ENCODE measurements at regions not wholly inside any gene's neighbourhood (a gene's known extent, or its start where the extent isn't known, plus 50 kb on each side); places are given as distances from the start of the nearest gene placed in this dataset.

- H3K4me3 ChIP-seq (replicated peaks; ENCODE audit: low read depth, low read length), result no peak overlapping the region
- H3K27me3 ChIP-seq (replicated peaks; ENCODE audit: control insufficient read depth, insufficient read depth, low read length), result no peaks in the 10 kb centered on the region
- no peak for DNase-seq (ENCODE audit: extremely low read depth, insufficient read length)
- H3K36me3 ChIP-seq (ENCODE audit: control insufficient read depth, insufficient read depth, low read length), result no peaks in the 10 kb centered on the region
- TF ChIP-seq, protein P1, sequence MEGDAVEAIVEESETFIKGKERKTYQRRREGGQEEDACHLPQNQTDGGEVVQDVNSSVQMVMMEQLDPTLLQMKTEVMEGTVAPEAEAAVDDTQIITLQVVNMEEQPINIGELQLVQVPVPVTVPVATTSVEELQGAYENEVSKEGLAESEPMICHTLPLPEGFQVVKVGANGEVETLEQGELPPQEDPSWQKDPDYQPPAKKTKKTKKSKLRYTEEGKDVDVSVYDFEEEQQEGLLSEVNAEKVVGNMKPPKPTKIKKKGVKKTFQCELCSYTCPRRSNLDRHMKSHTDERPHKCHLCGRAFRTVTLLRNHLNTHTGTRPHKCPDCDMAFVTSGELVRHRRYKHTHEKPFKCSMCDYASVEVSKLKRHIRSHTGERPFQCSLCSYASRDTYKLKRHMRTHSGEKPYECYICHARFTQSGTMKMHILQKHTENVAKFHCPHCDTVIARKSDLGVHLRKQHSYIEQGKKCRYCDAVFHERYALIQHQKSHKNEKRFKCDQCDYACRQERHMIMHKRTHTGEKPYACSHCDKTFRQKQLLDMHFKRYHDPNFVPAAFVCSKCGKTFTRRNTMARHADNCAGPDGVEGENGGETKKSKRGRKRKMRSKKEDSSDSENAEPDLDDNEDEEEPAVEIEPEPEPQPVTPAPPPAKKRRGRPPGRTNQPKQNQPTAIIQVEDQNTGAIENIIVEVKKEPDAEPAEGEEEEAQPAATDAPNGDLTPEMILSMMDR (IDR thresholded peaks at IDR 0.05; ENCODE audit: insufficient read depth, low read length, poor library complexity, severe bottlenecking), result no peak
These were observed 88.5 kb upstream of the SLC38A4 start for GRCh38 chr12:46914336-46914735.

DNA sequence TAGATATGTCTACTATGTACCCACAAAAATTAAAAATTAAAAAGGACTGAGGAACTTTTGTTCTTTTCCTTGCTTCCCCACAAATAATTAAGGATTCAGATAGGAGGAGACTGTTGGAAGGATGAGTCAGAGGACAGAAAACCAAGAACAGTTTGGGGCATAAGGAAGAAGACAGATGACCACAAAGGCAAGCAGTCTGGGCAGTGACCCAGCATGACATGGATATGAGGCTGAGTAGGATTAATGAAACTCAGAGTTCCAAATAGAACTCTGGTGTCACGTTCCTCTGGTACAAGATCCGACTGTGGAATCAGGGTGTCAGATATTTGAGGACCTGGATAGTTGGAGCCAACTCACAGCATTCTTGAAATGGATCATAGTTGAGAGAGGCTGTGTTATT is 89.3 kb upstream of the SLC38A4 start:
- DNase-seq (ENCODE audit: extremely low read depth, insufficient read length), result no peak
- H3K27me3 ChIP-seq (replicated peaks; ENCODE audit: control insufficient read depth, insufficient read depth, low read length), result no peaks in the 10 kb centered on the region
- TF ChIP-seq, protein P1 (IDR thresholded peaks at IDR 0.05; ENCODE audit: insufficient read depth, low read length, poor library complexity, severe bottlenecking), result no peak
- no peak overlapping the region for H3K4me3 ChIP-seq (replicated peaks; ENCODE audit: low read depth, low read length)
- H3K36me3 ChIP-seq (ENCODE audit: control insufficient read depth, insufficient read depth, low read length), result no peaks in the 10 kb centered on the region

GRCh38 chr12:46915836-46916235 is 90.0 kb upstream of the SLC38A4 start:
- DNase-seq (ENCODE audit: extremely low read depth, insufficient read length), result no peak
- Histone ChIP-seq H3K27me3 (replicated peaks; ENCODE audit: control insufficient read depth, insufficient read depth, low read length) (no peaks in the 10 kb centered on the region), H3K36me3 (ENCODE audit: control insufficient read depth, insufficient read depth, low read length) (no peaks in the 10 kb centered on the region), H3K4me3 (replicated peaks; ENCODE audit: low read depth, low read length) (no peak overlapping the region)
- TF ChIP-seq, protein P1 (IDR thresholded peaks at IDR 0.05; ENCODE audit: insufficient read depth, low read length, poor library complexity, severe bottlenecking), result no peak

DNA sequence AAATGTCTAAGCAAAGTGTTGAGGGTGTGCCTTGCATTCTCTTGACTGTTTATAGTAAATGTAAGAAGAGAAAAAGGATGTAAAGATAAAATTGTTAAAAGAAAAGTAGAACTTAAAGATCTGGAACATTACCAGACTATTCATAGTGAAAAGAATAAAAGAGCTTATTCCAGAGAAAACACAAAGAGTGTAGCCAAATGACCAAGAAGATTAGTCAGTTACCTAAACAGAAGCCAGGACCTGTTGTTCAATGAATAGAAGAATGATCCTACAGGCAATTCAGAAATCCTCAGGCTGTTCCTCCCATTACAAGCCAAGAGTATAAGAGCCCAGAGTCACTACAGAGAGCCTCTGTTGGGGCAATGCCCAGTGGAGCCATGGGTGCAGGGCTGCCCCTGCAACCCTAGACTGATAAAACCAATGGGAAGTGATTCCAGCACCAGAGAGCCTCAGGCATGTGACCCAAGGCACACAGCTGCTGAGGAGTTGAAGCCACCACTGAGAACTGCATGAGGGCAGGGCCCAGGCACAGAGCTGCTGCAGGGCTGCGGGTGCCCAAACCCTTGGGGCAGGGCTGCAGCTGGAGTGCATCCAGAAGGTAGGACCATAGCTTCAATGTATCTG is 91.1 kb upstream of the SLC38A4 start:
- no peak overlapping the region for H3K4me3 ChIP-seq (replicated peaks; ENCODE audit: low read depth, low read length)
- no peak for DNase-seq (ENCODE audit: extremely low read depth, insufficient read length)
- TF ChIP-seq, protein P1 (IDR thresholded peaks at IDR 0.05; ENCODE audit: insufficient read depth, low read length, poor library complexity, severe bottlenecking), result no peak
- H3K36me3 ChIP-seq (ENCODE audit: control insufficient read depth, insufficient read depth, low read length), result no peaks in the 10 kb centered on the region
- H3K27me3 ChIP-seq (replicated peaks; ENCODE audit: control insufficient read depth, insufficient read depth, low read length), result no peaks in the 10 kb centered on the region

DNA sequence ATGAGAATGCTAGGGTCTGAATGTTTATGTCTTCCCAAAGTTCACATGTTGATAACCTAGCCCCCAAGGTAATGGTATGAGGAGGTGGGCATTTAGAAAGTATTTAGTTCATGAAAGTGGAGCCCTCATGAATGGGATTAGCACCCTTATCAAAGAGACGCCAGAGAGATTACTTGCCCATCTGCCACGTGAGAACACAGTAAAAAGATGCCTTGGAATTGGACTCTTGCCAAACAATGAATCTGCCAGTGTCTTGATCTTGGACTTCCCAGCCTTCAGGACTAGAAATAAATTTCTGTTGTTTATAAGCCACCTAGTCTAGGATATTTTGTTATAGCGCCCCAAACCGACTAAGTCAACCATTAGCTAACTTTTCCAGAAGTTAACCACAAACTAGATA is 92.0 kb upstream of the SLC38A4 start:
- no peak overlapping the region for H3K4me3 ChIP-seq (replicated peaks; ENCODE audit: low read depth, low read length)
- DNase-seq (ENCODE audit: extremely low read depth, insufficient read length), result no peak
- no peaks in the 10 kb centered on the region for H3K27me3 ChIP-seq (replicated peaks; ENCODE audit: control insufficient read depth, insufficient read depth, low read length)
- H3K36me3 ChIP-seq (ENCODE audit: control insufficient read depth, insufficient read depth, low read length), result no peaks in the 10 kb centered on the region
- TF ChIP-seq, protein P1 (IDR thresholded peaks at IDR 0.05; ENCODE audit: insufficient read depth, low read length, poor library complexity, severe bottlenecking), result no peak

GRCh38 chr12:46918631-46919030 is 92.8 kb upstream of the SLC38A4 start:
- TF ChIP-seq, protein P1 (IDR thresholded peaks at IDR 0.05; ENCODE audit: insufficient read depth, low read length, poor library complexity, severe bottlenecking), result no peak
- DNase-seq (ENCODE audit: extremely low read depth, insufficient read length), result no peak
- Histone ChIP-seq H3K36me3 (ENCODE audit: control insufficient read depth, insufficient read depth, low read length) (no peaks in the 10 kb centered on the region), H3K4me3 (replicated peaks; ENCODE audit: low read depth, low read length) (no peak overlapping the region), H3K27me3 (replicated peaks; ENCODE audit: control insufficient read depth, insufficient read depth, low read length) (no peaks in the 10 kb centered on the region)

Data from GM06990 (cell line).